Nucleus accumbens (tissue), 56 donors: ENCODE measurements at regions not wholly inside any gene's neighbourhood (a gene's known extent, or its start where the extent isn't known, plus 50 kb on each side); places are given as distances from the start of the nearest gene placed in this dataset.
"Not testable (repeated sequence)": the region's sequence is repeated elsewhere in the genome, so short reads cannot be mapped to it uniquely, and the experiment has no call there.

Source experiments
- DNase-seq, 56 donors: peaks; one replicate each; lab custom pipeline; 2025; lab: John Stamatoyannopoulos, UW

- DNase-seq = not testable (repeated sequence)
Observed at GRCh38 chr17:27365329-27365945, 71.5 kb downstream of the WSB1 start.

- no peak for DNase-seq
Observed at GRCh38 chr17:27366437-27366836, 72.5 kb downstream of the WSB1 start.

- peak in 1 of 56 donors; percentile 9 for DNase-seq
Observed at GRCh38 chr17:27367121-27367981, 73.4 kb downstream of the WSB1 start.

- DNase-seq = no peak
Observed at GRCh38 chr17:27368151-27368795, 74.4 kb downstream of the WSB1 start.

GRCh38 chr17:27368980-27369379, 75.1 kb downstream of the WSB1 start:
- no peak for DNase-seq

GRCh38 chr17:27370776-27371175, 76.9 kb downstream of the WSB1 start:
- no peak for DNase-seq

GRCh38 chr17:27373695-27374094, 79.8 kb downstream of the WSB1 start:
- not testable (repeated sequence) for DNase-seq

- no peak for DNase-seq
Observed at GRCh38 chr17:27376637-27377547, 79.4 kb upstream of the KSR1 start.

GRCh38 chr17:27378482-27379175, 77.6 kb upstream of the KSR1 start:
- DNase-seq = no peak

- peak in 48 of 56 donors; percentile 11 to 77 (median 40) for DNase-seq
Observed at GRCh38 chr17:27379888-27380533, 76.2 kb upstream of the KSR1 start.

- DNase-seq = peak in 1 of 56 donors; percentile 32
Observed at GRCh38 chr17:27380551-27380950, 75.7 kb upstream of the KSR1 start.

GRCh38 chr17:27381007-27381501, 75.2 kb upstream of the KSR1 start:
- peak in 47 of 56 donors; percentile 9 to 85 (median 37) for DNase-seq

GRCh38 chr17:27382025-27382424, 74.2 kb upstream of the KSR1 start:
- no peak for DNase-seq

GRCh38 chr17:27384261-27384701, 72.0 kb upstream of the KSR1 start:
- peak in 43 of 56 donors; percentile 3 to 76 (median 34) for DNase-seq

- no peak for DNase-seq
Observed at GRCh38 chr17:27384726-27385125, 71.5 kb upstream of the KSR1 start.

- DNase-seq = no peak
Observed at GRCh38 chr17:27385626-27386025, 70.6 kb upstream of the KSR1 start.

GRCh38 chr17:27386206-27387075, 69.8 kb upstream of the KSR1 start:
- no peak for DNase-seq
